GM21619 (cell line): ENCODE measurements at regions not wholly inside any gene's neighbourhood (a gene's known extent, or its start where the extent isn't known, plus 50 kb on each side); places are given as distances from the start of the nearest gene placed in this dataset.

ENCODE experiments used
- ATAC-seq: cut with Tn5 transposase; IDR thresholded peaks from one replicate; pipeline ENCODE4 v1.9.1; 2021; ENCODE audit not compliant: unreplicated experiment

- no peak for ATAC-seq
Measured at GRCh38 chr10:3981300-3981699, 196.3 kb upstream of the KLF6 start.

- ATAC-seq, result no peak
Measured at GRCh38 chr10:3980660-3981059, 195.7 kb upstream of the KLF6 start.

- ATAC-seq, result no peak
Measured at GRCh38 chr10:3980144-3980543, 195.1 kb upstream of the KLF6 start.

- no peak for ATAC-seq
Measured at GRCh38 chr10:3978761-3979160, 193.8 kb upstream of the KLF6 start.

- ATAC-seq, result no peak
Measured at GRCh38 chr10:3978174-3978573, 193.2 kb upstream of the KLF6 start.

- ATAC-seq, result no peak
Measured at GRCh38 chr10:3977761-3978160, 192.8 kb upstream of the KLF6 start.

GRCh38 chr10:3976718-3977117, 191.7 kb upstream of the KLF6 start:
- ATAC-seq, result no peak

GRCh38 chr10:3976171-3976570, 191.2 kb upstream of the KLF6 start:
- no peak for ATAC-seq

- no peak for ATAC-seq
Measured at GRCh38 chr10:3975016-3975415, 190.0 kb upstream of the KLF6 start.

- no peak for ATAC-seq
Measured at GRCh38 chr10:3972460-3973301, 187.7 kb upstream of the KLF6 start.

GRCh38 chr10:3971713-3972112, 186.7 kb upstream of the KLF6 start:
- no peak for ATAC-seq

- ATAC-seq, result no peak
Measured at GRCh38 chr10:3969876-3970666, 185.1 kb upstream of the KLF6 start.

- no peak for ATAC-seq
Measured at GRCh38 chr10:3968727-3969126, 183.7 kb upstream of the KLF6 start.

GRCh38 chr10:3964516-3964915, 179.5 kb upstream of the KLF6 start:
- no peak for ATAC-seq

- ATAC-seq, result no peak
Measured at GRCh38 chr10:3963191-3963673, 178.2 kb upstream of the KLF6 start.

- peak; percentile 74 for ATAC-seq
Measured at GRCh38 chr10:3961082-3961481, 176.1 kb upstream of the KLF6 start.

GRCh38 chr10:3960496-3960895, 175.5 kb upstream of the KLF6 start:
- no peak for ATAC-seq

- no peak for ATAC-seq
Measured at GRCh38 chr10:3959370-3960325, 174.6 kb upstream of the KLF6 start.

GRCh38 chr10:3958472-3958996, 173.5 kb upstream of the KLF6 start:
- ATAC-seq, result no peak

- no peak for ATAC-seq
Measured at GRCh38 chr10:3955955-3956617, 171.1 kb upstream of the KLF6 start.
